ENCODE measurements at regions not wholly inside any gene's neighbourhood (a gene's known extent, or its start where the extent isn't known, plus 50 kb on each side); places are given as distances from the start of the nearest gene placed in this dataset.
"Not testable (repeated sequence)": the region's sequence is repeated elsewhere in the genome, so short reads cannot be mapped to it uniquely, and the experiment has no call there.

- no peak for ATAC-seq
- no peak for DNase-seq
- intact Hi-C loops (cut with micrococcal nuclease), result no loop called here
These were observed 850.5 kb downstream of the NR2F1-AS1 start for GRCh38 chr5:92730486-92730885.

- ATAC-seq, result no peak
- intact Hi-C loops (cut with micrococcal nuclease), result no loop called here
- no peak for DNase-seq
These were observed 851.9 kb downstream of the NR2F1-AS1 start for GRCh38 chr5:92729088-92729487.

- no peak for ATAC-seq
- no peak for DNase-seq
- intact Hi-C loops (cut with micrococcal nuclease), result no loop called here
These were observed 865.0 kb downstream of the NR2F1-AS1 start for GRCh38 chr5:92715946-92716520.

GRCh38 chr5:92713826-92714225, 867.2 kb downstream of the NR2F1-AS1 start:
- ATAC-seq (no peak), DNase-seq (no peak)
- intact Hi-C loops (cut with micrococcal nuclease), result no loop called here

GRCh38 chr5:92713335-92713743, 867.7 kb downstream of the NR2F1-AS1 start:
- intact Hi-C loops (cut with micrococcal nuclease), result no loop called here
- DNase-seq, result no peak
- no peak for ATAC-seq

- no peak for DNase-seq
- ATAC-seq, result no peak
- intact Hi-C loops (cut with micrococcal nuclease), result no loop called here
These were observed 869.1 kb downstream of the NR2F1-AS1 start for GRCh38 chr5:92711956-92712355.

- intact Hi-C loops (cut with micrococcal nuclease), result no loop called here
- ATAC-seq, result no peak
These were observed 876.4 kb downstream of the NR2F1-AS1 start for GRCh38 chr5:92704590-92704989.

GRCh38 chr5:92703976-92704375, 877.0 kb downstream of the NR2F1-AS1 start:
- no peak for DNase-seq
- no peak for ATAC-seq
- intact Hi-C loops (cut with micrococcal nuclease), result no loop called here

More at GRCh38 chr5:92704590-92704989, 876.4 kb downstream of the NR2F1-AS1 start:
- no peak for DNase-seq

- intact Hi-C loops (cut with micrococcal nuclease), result no loop called here
- DNase-seq, result no peak
- no peak for ATAC-seq
These were observed 885.7 kb downstream of the NR2F1-AS1 start for GRCh38 chr5:92695123-92696003.

GRCh38 chr5:92694067-92694466, 887.0 kb downstream of the NR2F1-AS1 start:
- ATAC-seq (no peak), DNase-seq (no peak)
- intact Hi-C loops (cut with micrococcal nuclease), result no loop called here

GRCh38 chr5:92691955-92692354, 889.1 kb downstream of the NR2F1-AS1 start:
- ATAC-seq; DNase-seq; intact Hi-C loops (cut with micrococcal nuclease): not testable (repeated sequence)

GRCh38 chr5:92687821-92688722, 892.9 kb downstream of the NR2F1-AS1 start:
- ATAC-seq, result no peak
- intact Hi-C loops (cut with micrococcal nuclease), result no loop called here
- DNase-seq, result no peak

GRCh38 chr5:92678640-92679039, 902.4 kb downstream of the NR2F1-AS1 start:
- intact Hi-C loops (cut with micrococcal nuclease), result no loop called here

GRCh38 chr5:92676215-92677165, 904.5 kb downstream of the NR2F1-AS1 start:
- ATAC-seq (no peak), DNase-seq (no peak)
- intact Hi-C loops (cut with micrococcal nuclease), result no loop called here

More at GRCh38 chr5:92678640-92679039, 902.4 kb downstream of the NR2F1-AS1 start:
- ATAC-seq (no peak), DNase-seq (no peak)

- ATAC-seq (no peak), DNase-seq (no peak)
- intact Hi-C loops (cut with micrococcal nuclease), result no loop called here
These were observed 906.7 kb downstream of the NR2F1-AS1 start for GRCh38 chr5:92674321-92674720.

GRCh38 chr5:92665506-92665905, 915.5 kb downstream of the NR2F1-AS1 start:
- no peak for ATAC-seq
- intact Hi-C loops (cut with micrococcal nuclease), result no loop called here
- no peak for DNase-seq

GRCh38 chr5:92662741-92663140, 918.3 kb downstream of the NR2F1-AS1 start:
- DNase-seq (no peak), ATAC-seq (no peak)
- intact Hi-C loops (cut with micrococcal nuclease), result no loop called here

- ATAC-seq (no peak), DNase-seq (no peak)
- intact Hi-C loops (cut with micrococcal nuclease), result no loop called here
These were observed 921.8 kb downstream of the NR2F1-AS1 start for GRCh38 chr5:92659246-92659645.

GRCh38 chr5:92654601-92655000, 926.4 kb downstream of the NR2F1-AS1 start:
- ATAC-seq; intact Hi-C loops (cut with micrococcal nuclease); DNase-seq: not testable (repeated sequence)

Measured in left ventricle myocardium superior (tissue), 1 donor.